DOHH2 (cell line): ENCODE measurements at regions not wholly inside any gene's neighbourhood (a gene's known extent, or its start where the extent isn't known, plus 50 kb on each side); places are given as distances from the start of the nearest gene placed in this dataset.

ENCODE experiments used
- EZH2phosphoT487 ChIP-seq: fragments of 200-600 bp; sonication (generic); IDR thresholded peaks from 2 replicates; pipeline ENCODE4 v1.6.1; 2017; ENCODE audit warnings: borderline replicate concordance, mild to moderate bottlenecking, antibody characterized with exemption, low read length, moderate library complexity, mixed read lengths
- TF ChIP-seq, protein P1 (sequence below): fragments of 200-600 bp; sonication (generic); IDR thresholded peaks from one replicate; pipeline ENCODE4 v1.5.1; 2014; ENCODE audit warnings: antibody characterized with exemption, mild to moderate bottlenecking, low read depth, low read length; ENCODE audit not compliant: poor library complexity, severe bottlenecking

DNA sequence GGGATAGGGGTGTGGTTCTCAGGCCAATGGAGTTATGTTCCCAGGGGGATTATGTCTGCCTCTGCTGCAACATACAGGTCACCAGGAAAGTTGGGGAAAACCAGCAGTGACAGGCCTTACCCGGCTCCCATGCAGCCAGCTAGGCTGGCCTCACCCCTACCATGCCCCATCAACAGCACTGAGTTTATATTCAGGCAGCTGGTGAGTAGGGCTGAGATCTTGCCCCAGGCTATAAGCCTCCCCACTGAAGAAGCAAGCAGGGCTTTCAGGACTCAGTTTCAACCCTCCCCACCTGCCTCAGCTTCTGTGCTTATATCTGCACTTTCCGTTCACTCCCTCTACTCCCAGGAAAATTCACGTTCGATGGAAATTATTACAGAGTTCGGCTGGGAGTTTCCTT is 122.4 kb upstream of the PGRMC2 start:
- TF ChIP-seq, protein P1, sequence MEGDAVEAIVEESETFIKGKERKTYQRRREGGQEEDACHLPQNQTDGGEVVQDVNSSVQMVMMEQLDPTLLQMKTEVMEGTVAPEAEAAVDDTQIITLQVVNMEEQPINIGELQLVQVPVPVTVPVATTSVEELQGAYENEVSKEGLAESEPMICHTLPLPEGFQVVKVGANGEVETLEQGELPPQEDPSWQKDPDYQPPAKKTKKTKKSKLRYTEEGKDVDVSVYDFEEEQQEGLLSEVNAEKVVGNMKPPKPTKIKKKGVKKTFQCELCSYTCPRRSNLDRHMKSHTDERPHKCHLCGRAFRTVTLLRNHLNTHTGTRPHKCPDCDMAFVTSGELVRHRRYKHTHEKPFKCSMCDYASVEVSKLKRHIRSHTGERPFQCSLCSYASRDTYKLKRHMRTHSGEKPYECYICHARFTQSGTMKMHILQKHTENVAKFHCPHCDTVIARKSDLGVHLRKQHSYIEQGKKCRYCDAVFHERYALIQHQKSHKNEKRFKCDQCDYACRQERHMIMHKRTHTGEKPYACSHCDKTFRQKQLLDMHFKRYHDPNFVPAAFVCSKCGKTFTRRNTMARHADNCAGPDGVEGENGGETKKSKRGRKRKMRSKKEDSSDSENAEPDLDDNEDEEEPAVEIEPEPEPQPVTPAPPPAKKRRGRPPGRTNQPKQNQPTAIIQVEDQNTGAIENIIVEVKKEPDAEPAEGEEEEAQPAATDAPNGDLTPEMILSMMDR, result no peak
- TF ChIP-seq EZH2phosphoT487, result no peak
